Chondrocyte (in vitro differentiated cells): ENCODE measurements at regions not wholly inside any gene's neighbourhood (a gene's known extent, or its start where the extent isn't known, plus 50 kb on each side); places are given as distances from the start of the nearest gene placed in this dataset.

Experiments
- DNase-seq: peaks from one replicate; pipeline ENCODE4 v3.0.0; 2021; ENCODE audit warnings: mixed read lengths, low spot score
- H3K27ac Mint-ChIP-seq: one replicate; pipeline ENCODE4 v1.8.0; 2021; ENCODE audit warnings: mild to moderate bottlenecking, moderate library complexity, mixed read lengths; ENCODE audit not compliant: unreplicated experiment
- H3K27me3 Mint-ChIP-seq: 2 replicates; pipeline ENCODE4 v1.8.0; 2021; ENCODE audit warnings: low read depth, mixed read lengths
- H3K36me3 Mint-ChIP-seq: 2 replicates; pipeline ENCODE4 v1.8.0; 2021; ENCODE audit warnings: low read depth, mixed read lengths
- H3K4me1 Mint-ChIP-seq: 2 replicates; pipeline ENCODE4 v1.8.0; 2021; ENCODE audit warnings: low read depth, mild to moderate bottlenecking, mixed read lengths
- H3K4me3 Mint-ChIP-seq: one replicate; pipeline ENCODE4 v1.8.0; 2021; ENCODE audit warnings: mild to moderate bottlenecking, moderate library complexity, mixed read lengths; ENCODE audit not compliant: unreplicated experiment
- H3K9me3 Mint-ChIP-seq: 2 replicates; pipeline ENCODE4 v1.8.0; 2021; ENCODE audit warnings: low read depth, mixed read lengths
- CTCF ChIP-seq: fragments of 200-600 bp; sonication (generic); IDR thresholded peaks from 2 replicates; pipeline ENCODE4 v1.5.0; 2021; ENCODE audit warnings: antibody characterized with exemption, mild to moderate bottlenecking, moderate library complexity

- DNase-seq = no peak
- Mint-ChIP-seq H3K27ac (no peak overlapping the region), H3K4me3 (no peak overlapping the region), H3K4me1 (peaks cover 3% of the 10 kb centered on the region), H3K9me3 (no peaks in the 10 kb centered on the region), H3K36me3 (no peaks in the 10 kb centered on the region), H3K27me3 (no peaks in the 10 kb centered on the region)
- no peak for TF ChIP-seq CTCF
Observed at GRCh38 chr7:97390915-97391593, 273.6 kb downstream of the SDHAF3 start.

DNA sequence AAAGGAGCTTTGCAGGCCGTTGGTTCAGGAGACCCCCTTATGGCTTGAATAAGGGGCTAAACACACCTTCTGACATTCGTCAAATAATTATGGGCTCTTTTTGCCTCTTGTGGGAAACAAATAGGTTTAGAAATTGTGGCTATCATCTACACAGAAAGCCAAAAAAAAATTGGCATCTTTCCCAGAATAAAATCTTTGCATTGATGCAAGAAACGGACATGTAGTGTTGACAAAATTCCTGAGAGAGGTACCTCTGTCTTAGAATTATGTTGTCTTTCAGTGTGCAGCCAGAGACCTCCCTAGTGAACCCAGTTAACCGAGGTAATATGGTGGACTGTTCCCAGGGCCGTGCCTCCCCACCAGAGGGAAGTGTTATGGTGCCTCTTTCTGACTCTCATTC, 283.9 kb downstream of the SDHAF3 start:
- TF ChIP-seq CTCF = no peak
- DNase-seq = no peak
- Mint-ChIP-seq H3K4me3 (no peak overlapping the region), H3K36me3 (no peaks in the 10 kb centered on the region), H3K9me3 (no peaks in the 10 kb centered on the region), H3K27ac (no peak overlapping the region), H3K4me1 (no peaks in the 10 kb centered on the region), H3K27me3 (no peaks in the 10 kb centered on the region)

DNA sequence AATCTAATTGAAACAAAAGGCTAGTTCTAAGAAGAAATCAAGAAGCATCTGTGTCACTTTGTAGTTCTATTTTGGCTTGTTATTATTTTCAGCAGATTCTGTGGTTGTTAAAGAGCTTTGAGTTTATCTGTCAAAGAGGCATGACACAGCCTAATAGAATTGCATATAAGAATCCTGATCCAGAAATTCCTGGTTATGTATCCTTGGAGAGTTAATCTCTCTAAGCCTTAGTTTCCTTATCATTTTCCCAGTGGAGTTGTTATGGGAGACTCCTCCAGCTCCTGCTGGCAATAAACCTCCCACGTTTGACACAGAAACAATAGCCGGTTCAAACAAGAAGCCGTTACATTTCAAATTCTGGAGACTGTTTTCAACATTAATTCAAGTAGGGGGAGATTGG, 288.3 kb downstream of the SDHAF3 start:
- Mint-ChIP-seq H3K9me3 (no peaks in the 10 kb centered on the region), H3K27ac (no peak overlapping the region), H3K27me3 (peaks cover 8% of the 10 kb centered on the region), H3K4me3 (no peak overlapping the region), H3K36me3 (no peaks in the 10 kb centered on the region), H3K4me1 (no peaks in the 10 kb centered on the region)
- no peak for DNase-seq
- no peak for TF ChIP-seq CTCF

- Mint-ChIP-seq H3K36me3 (no peaks in the 10 kb centered on the region), H3K9me3 (no peaks in the 10 kb centered on the region), H3K4me3 (no peak overlapping the region), H3K27ac (no peak overlapping the region), H3K27me3 (peaks cover 8% of the 10 kb centered on the region), H3K4me1 (no peaks in the 10 kb centered on the region)
- no peak for DNase-seq
- TF ChIP-seq CTCF = no peak
Observed at GRCh38 chr7:97407106-97407505, 289.6 kb downstream of the SDHAF3 start.

DNA sequence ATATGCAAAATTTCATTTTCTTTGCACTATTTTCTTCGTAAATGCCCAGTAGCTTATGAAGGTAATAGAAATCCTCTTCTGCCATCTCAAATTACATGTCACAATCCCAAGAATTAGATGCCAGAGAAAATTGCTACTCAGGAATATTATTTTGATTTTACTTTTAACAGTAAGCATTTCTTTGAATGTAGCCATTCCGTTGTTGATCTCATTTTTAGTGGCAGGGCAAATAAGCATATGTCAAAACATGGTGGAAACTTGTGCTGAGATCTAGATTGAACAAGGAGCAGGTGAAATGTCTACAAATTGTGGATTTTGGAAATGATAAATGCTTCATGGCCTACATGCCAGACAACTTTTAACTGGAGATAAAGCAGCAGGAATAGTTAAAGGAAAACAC, 291.8 kb downstream of the SDHAF3 start:
- Mint-ChIP-seq H3K4me3 (no peak overlapping the region), H3K36me3 (no peaks in the 10 kb centered on the region), H3K27me3 (peaks cover 8% of the 10 kb centered on the region), H3K4me1 (no peaks in the 10 kb centered on the region), H3K27ac (no peak overlapping the region), H3K9me3 (no peaks in the 10 kb centered on the region)
- TF ChIP-seq CTCF = no peak
- no peak for DNase-seq
